Activated naive CD4-positive, alpha-beta T cell treated with anti-CD3 and anti-CD28 coated beads, Interleukin-2, amount 10 ng/mL, durations not matched to agents 7 days and 5 days (primary cell): ENCODE measurements at regions not wholly inside any gene's neighbourhood (a gene's known extent, or its start where the extent isn't known, plus 50 kb on each side); places are given as distances from the start of the nearest gene placed in this dataset.

Source experiments
- CTCF ChIA-PET: fragments of 350-600 bp; sonication (Branson Sonifier 250); formaldehyde crosslinking; loops from one replicate; lab custom pipeline; 2021; ENCODE audit warnings: antibody characterized with exemption; lab: Charles Lee
- DNase-seq: peaks from one replicate; pipeline ENCODE4 v3.0.0-alpha.2; 2020
- H3K27ac Mint-ChIP-seq: one replicate; pipeline ENCODE4 v1.8.0; 2021; ENCODE audit warnings: mild to moderate bottlenecking, moderate library complexity, mixed read lengths
- H3K27me3 Mint-ChIP-seq: one replicate; pipeline ENCODE4 v1.8.0; 2021; ENCODE audit warnings: mild to moderate bottlenecking, mixed read lengths
- H3K36me3 Mint-ChIP-seq: one replicate; pipeline ENCODE4 v1.8.0; 2021; ENCODE audit warnings: mixed read lengths
- H3K4me1 Mint-ChIP-seq: one replicate; pipeline ENCODE4 v1.8.0; 2021; ENCODE audit warnings: mixed read lengths
- H3K4me3 Mint-ChIP-seq: one replicate; pipeline ENCODE4 v1.8.0; 2021; ENCODE audit warnings: mild to moderate bottlenecking, moderate library complexity, mixed read lengths
- H3K9me3 Mint-ChIP-seq: one replicate; pipeline ENCODE4 v1.8.0; 2021; ENCODE audit warnings: mixed read lengths

DNA sequence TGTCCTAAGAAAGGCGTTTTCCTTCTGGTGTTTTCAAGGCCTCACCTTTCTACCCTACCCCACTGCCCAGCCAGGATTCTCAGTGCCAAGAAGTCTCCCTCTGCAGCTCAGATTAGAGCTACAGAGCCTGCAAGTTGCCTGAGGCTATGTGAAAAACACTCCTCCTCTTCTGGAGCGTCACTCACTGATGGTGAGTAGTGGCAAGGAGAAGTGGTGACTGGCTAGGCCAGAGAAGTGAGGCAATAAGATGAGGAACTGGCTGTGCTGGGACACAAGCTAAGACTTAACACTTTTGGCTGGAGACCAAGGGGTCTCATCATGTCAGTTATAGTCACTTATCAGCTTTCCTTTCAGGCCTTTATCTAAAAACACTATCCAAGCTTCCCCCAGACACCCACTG, 86.7 kb upstream of the PRKAR2B start:
- CTCF ChIA-PET, result no interaction called here
- Mint-ChIP-seq H3K36me3 (no peaks in the 10 kb centered on the region), H3K27ac (no peak overlapping the region), H3K9me3 (no peaks in the 10 kb centered on the region), H3K4me3 (no peak overlapping the region), H3K27me3 (peaks cover 8% of the 10 kb centered on the region), H3K4me1 (no peaks in the 10 kb centered on the region)
- DNase-seq, result no peak

DNA sequence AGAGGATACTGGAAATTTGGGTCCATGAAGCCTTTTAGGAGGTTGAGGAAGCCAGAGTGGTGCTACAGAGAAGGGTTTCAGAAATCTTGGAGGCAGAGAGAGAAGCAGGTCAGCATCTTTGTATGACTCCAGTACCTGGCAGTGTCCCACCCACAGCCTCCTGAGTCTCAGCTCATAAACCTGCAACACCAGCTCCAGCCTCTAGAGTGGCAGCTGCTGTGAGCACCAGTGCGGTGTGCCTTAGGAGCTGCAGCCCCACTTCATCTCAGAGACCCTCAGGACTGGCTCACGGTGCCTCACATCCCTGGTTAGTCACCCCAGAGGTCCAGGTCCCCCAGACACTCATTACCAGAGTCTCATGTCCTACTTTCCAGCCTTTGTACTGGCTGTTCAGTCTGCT, 84.8 kb upstream of the PRKAR2B start:
- Mint-ChIP-seq H3K36me3 (no peaks in the 10 kb centered on the region), H3K27ac (no peak overlapping the region), H3K9me3 (no peaks in the 10 kb centered on the region), H3K4me3 (no peak overlapping the region), H3K4me1 (no peaks in the 10 kb centered on the region), H3K27me3 (peaks cover 4% of the 10 kb centered on the region)
- CTCF ChIA-PET, result no interaction called here
- no peak for DNase-seq

DNA sequence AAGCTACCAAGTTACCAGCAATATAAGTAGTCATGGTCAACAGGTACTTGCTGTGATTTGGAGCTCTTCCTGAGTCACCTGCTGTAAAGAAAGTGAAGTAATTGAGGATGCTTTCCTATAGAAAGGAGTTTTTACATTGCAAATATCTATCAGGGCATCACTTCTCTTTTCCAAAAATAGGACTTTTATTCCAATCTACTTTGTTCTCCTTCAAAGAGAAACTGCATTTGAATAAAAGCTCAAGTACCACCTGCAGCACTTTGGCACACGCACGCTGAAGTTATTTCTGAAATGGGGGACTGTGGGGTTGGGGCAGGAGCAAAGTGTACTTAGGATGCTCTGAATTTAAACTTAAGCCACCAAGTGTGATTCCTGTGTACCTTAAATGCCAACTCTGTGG, 81.8 kb upstream of the PRKAR2B start:
- H3K9me3 Mint-ChIP-seq, result no peaks in the 10 kb centered on the region
- H3K27me3 Mint-ChIP-seq, result peaks cover 5% of the 10 kb centered on the region
- DNase-seq, result no peak
- no peak overlapping the region for H3K27ac Mint-ChIP-seq
- CTCF ChIA-PET, result no interaction called here
- H3K4me1 Mint-ChIP-seq, result no peaks in the 10 kb centered on the region
- H3K36me3 Mint-ChIP-seq, result no peaks in the 10 kb centered on the region
- H3K4me3 Mint-ChIP-seq, result no peak overlapping the region

DNA sequence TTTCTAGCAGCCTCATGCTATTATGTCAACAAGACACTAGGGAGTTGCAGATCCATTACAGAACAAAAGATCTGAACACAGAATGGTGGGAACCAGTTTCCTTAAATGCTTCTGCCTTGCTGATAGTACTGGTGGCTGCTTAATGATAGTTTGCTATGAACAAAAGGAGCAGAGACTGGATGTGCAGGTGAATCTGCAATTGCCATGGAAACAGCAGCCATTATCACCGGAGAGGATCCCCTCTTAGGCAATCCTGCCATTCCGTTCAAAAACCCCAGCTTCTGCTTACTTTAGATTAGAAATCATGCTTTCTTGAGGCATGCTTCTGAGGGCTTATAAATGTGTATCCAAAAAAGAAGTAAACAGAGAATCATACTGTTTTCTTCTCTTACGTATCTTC, 80.0 kb upstream of the PRKAR2B start:
- Mint-ChIP-seq H3K36me3 (no peaks in the 10 kb centered on the region), H3K4me1 (no peaks in the 10 kb centered on the region), H3K4me3 (no peak overlapping the region), H3K27ac (no peak overlapping the region), H3K9me3 (no peaks in the 10 kb centered on the region), H3K27me3 (peaks cover 5% of the 10 kb centered on the region)
- DNase-seq, result no peak
- CTCF ChIA-PET, result no interaction called here

DNA sequence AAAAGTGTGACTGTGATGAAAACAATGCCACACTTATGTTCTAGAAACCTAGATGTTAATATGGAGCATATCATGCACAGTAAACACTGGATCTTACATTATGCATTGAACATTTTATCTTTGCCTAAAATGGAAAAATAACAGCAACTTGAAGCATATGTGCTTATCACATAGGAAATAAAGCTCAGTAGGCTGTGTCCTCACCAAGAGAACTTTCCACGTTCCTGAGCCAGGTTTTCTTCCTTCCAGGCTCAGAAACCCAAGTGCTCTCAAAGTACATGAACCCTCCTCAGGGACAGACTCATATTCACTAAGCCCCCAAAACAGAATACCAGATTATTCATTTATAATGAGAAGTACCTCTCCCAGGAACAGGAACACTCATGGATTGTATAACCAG, 79.4 kb upstream of the PRKAR2B start:
- Mint-ChIP-seq H3K4me1 (no peaks in the 10 kb centered on the region), H3K27ac (no peak overlapping the region), H3K9me3 (no peaks in the 10 kb centered on the region), H3K27me3 (peaks cover 5% of the 10 kb centered on the region), H3K4me3 (no peak overlapping the region), H3K36me3 (no peaks in the 10 kb centered on the region)
- no peak for DNase-seq
- CTCF ChIA-PET, result interaction anchor here (1.1 kb wide), 1 partner anchor 182 kb away, joined by 3 read pairs; no protein-coding TSS in a partner anchor

DNA sequence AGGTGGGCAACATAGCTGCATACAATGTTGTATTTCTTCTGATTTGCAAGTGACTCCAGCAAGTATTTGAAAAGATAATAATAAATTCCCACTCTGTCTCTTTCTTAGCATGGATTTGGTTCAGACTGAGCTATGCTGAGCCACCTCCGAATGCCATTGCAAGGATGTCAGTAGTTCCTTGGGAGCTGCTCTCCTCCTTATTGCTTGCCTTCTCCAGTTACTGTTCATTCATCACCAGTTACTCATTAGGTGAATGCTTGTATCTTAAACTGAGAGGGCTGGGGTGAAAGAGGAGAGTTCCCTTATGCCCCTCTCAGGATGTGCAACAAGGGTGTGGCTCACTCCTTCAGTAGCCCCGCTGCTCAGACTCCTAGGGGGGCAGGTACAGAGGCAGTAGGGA, 78.4 kb upstream of the PRKAR2B start:
- Mint-ChIP-seq H3K4me3 (no peak overlapping the region), H3K9me3 (no peaks in the 10 kb centered on the region)
- CTCF ChIA-PET, result interaction anchor here (1.1 kb wide), 1 partner anchor 181 kb away, joined by 3 read pairs; no protein-coding TSS in a partner anchor

DNA sequence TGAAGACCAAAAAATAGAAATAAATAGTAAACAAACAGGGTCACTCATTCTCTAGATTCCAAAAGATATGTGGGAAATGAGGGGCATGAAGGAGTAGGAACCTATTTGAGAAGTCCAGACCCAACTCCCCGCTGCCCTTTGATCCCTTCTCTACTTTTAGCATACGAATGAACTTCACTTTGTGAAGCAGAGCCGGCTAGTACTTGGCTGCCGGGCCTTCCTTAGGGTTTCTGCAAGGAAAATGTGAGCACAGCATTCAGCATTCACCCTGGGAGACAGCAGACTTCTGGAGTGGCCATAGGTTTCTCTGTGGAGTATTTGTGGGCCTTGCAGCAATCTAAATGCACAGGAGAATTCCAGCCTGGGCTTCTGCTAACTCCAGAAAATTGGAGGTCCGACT, 76.3 kb upstream of the PRKAR2B start:
- H3K27ac Mint-ChIP-seq, result no peak overlapping the region
- no peaks in the 10 kb centered on the region for H3K4me1 Mint-ChIP-seq
- CTCF ChIA-PET, result no interaction called here
- H3K27me3 Mint-ChIP-seq, result peaks cover 5% of the 10 kb centered on the region
- H3K9me3 Mint-ChIP-seq, result no peaks in the 10 kb centered on the region
- no peaks in the 10 kb centered on the region for H3K36me3 Mint-ChIP-seq
- no peak overlapping the region for H3K4me3 Mint-ChIP-seq
- DNase-seq, result no peak

More for the DNA sequence above, 78.4 kb upstream of the PRKAR2B start:
- Mint-ChIP-seq H3K27ac (no peak overlapping the region), H3K27me3 (peaks cover 5% of the 10 kb centered on the region), H3K36me3 (no peaks in the 10 kb centered on the region), H3K4me1 (no peaks in the 10 kb centered on the region)
- DNase-seq, result no peak

DNA sequence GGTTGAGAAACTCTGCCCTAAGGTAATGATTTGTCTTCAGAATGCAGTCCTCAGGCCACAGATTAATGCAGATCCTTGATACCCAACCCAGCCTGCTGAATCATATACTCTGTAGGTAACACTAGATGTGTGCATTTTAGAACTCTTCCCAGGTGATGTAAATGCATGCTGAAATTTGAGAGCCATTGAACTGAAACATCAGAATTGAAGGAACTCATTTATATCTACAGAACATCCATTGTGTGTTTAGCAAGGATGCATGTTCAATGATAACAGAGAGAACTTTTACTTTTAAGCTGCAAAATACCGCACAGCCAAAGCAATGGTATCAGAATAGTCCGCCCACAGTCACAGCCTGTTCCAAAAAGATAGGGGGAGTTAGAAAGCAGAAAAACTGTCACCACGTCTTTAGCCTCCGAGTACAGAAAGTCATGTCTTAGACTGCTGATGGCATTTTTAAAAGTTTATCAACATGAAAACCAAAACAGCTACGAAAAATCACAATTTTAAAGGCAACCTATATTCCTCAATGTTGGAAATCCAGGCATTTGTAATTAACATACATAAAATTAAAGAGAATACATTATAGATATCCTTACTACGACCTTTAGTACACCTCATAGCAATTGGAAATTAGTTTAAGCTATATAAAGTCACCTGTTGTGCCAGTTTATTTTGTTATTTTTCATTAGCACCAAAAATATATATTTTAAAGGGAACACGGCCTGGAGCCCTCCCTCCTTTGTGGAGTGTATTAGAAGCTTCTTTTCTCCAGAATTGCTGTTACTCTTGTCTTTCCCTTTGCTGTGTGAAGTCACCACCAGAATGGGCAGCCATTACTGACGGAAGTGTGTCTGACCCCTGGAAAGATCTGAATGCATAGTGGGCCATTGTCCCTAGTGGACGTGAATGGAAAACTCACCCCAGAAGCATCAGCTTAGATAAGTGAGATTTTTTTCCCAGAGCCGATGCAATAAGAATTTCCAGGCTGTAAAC, 65.8 kb upstream of the PRKAR2B start:
- Mint-ChIP-seq H3K9me3 (no peaks in the 10 kb centered on the region), H3K27me3 (no peaks in the 10 kb centered on the region), H3K4me1 (no peaks in the 10 kb centered on the region), H3K36me3 (no peaks in the 10 kb centered on the region), H3K4me3 (no peak overlapping the region), H3K27ac (no peak overlapping the region)
- CTCF ChIA-PET, result no interaction called here
- DNase-seq, result no peak

DNA sequence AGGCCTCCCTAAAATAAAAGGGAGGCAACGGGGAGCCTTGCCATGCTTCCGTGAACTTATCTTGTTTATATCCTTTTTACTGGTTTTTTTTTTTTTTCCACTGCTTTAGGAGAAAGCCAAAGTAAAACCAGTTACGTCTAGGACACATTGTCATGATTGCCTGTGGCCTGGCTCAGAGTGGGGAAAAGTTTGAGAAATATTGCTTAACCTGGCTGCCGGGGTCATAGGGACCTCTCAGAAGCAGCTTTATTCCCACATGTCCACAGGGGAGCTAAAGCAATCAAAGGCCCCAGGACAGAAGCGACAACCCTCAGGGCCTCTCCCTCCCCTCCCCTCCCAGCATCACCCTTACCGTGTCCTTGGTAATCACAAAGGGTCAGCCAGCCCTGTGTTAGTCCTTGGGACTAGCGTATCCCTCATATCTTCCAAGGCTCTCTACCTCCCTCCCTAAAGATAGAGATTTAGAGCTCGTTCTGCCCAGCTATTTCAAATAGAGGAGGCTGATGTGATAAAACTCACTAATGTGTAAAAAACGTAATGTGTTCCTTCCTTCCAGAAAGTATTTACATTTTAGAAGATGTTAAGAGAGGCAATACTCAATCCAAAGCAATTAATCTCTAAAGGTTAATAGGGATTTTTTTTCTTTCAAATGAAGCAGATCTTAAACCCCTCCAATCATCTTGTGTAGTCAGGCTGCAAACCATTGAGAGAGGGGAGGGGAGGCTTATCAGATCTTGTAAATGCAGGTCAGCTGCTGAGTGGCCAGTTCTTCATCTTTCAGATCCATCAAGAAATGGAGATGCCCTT, 64.8 kb upstream of the PRKAR2B start:
- H3K36me3 Mint-ChIP-seq, result no peaks in the 10 kb centered on the region
- H3K27me3 Mint-ChIP-seq, result no peaks in the 10 kb centered on the region
- CTCF ChIA-PET, result no interaction called here

DNA sequence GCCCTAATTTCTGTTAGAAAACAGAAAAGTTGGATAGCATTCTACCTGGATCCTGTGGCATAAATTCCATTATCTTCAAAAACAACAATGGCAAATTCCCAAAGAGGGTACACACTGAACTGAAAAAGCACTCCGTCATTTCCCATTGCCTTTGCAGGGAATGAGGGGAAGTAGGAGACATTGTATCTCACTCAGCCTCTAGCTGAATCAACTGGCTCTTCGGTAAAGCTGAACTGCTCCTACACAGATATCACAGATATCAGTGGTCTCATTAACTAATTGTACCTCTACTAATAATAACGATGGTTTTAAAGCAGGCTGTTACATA, 64.2 kb upstream of the PRKAR2B start:
- Mint-ChIP-seq H3K4me3 (no peak overlapping the region), H3K27ac (no peak overlapping the region), H3K36me3 (no peaks in the 10 kb centered on the region), H3K9me3 (no peaks in the 10 kb centered on the region), H3K27me3 (no peaks in the 10 kb centered on the region), H3K4me1 (no peaks in the 10 kb centered on the region)
- DNase-seq, result no peak
- CTCF ChIA-PET, result no interaction called here

More for the DNA sequence above, 64.8 kb upstream of the PRKAR2B start:
- Mint-ChIP-seq H3K9me3 (no peaks in the 10 kb centered on the region), H3K4me1 (no peaks in the 10 kb centered on the region), H3K27ac (no peak overlapping the region), H3K4me3 (no peak overlapping the region)
- DNase-seq, result no peak

DNA sequence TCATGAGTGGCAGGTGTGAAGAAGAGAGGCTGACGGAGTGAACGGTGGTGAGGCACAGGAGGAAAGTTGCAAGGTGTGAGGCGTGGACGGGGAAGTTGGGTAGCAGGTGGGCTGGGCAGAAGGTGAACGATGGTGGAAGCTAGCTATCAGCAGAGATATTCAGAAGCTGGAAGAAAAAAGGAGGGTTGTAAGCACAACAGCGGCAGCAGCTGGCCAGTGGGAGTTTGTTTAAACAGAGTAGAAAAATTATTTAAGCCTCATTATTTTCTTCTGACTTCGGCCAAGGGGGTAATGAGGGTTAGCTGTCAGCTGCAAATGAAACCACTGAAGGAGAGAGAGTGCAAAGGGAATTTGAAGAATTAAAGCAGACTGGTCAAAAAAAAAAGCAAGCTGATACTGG, 62.1 kb upstream of the PRKAR2B start:
- Mint-ChIP-seq H3K4me3 (no peak overlapping the region), H3K4me1 (no peaks in the 10 kb centered on the region), H3K27ac (no peak overlapping the region), H3K27me3 (no peaks in the 10 kb centered on the region), H3K36me3 (no peaks in the 10 kb centered on the region), H3K9me3 (no peaks in the 10 kb centered on the region)
- CTCF ChIA-PET, result no interaction called here
- no peak for DNase-seq

DNA sequence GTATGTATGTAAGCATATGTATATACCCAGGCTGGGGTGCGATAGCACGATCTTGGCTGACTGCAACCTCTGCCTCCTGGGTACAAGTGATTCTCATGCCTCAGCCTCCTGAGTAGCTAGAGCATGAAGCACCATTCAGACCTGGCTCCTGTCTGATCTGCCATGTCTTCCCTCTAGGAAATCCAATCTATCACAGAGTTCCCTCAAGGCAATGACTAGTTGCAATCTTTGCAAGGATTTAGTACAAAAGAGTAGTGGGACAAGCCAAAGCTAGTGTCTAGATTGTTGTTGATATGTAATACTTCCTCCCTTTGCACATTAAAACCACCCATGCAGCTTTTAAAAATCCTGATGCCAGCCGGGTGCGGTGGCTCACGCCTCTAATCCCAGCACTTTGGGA, 60.5 kb upstream of the PRKAR2B start:
- CTCF ChIA-PET, result no interaction called here
- Mint-ChIP-seq H3K4me1 (no peaks in the 10 kb centered on the region), H3K36me3 (no peaks in the 10 kb centered on the region), H3K9me3 (no peaks in the 10 kb centered on the region), H3K27me3 (no peaks in the 10 kb centered on the region), H3K4me3 (no peak overlapping the region), H3K27ac (no peak overlapping the region)
- DNase-seq, result no peak

DNA sequence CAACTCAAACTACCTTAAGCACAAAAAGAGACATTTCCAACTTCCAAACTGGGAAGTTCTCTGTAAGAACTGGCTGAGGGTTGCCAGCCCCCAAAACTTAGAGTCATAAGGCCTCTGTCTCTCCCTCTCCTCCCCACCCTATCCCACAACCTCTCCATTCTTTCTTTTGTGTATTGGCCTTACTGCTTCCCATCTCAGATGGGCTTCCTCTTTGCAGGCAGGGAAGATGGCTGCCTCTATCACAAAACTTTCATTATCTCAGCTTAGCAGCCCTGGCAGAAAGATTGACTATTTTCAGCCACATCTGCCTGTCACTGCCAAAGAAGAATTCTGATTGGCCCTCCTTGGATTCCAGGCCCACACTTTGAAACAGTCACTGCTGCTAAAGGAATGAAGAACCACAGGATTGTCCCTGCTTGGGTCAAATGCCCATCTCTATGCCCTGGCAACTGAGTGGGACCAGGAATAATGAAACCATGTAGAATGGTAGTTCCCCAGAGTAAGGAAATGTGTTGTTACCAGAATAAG, 58.0 kb upstream of the PRKAR2B start:
- CTCF ChIA-PET, result no interaction called here
- no peaks in the 10 kb centered on the region for H3K36me3 Mint-ChIP-seq
- no peaks in the 10 kb centered on the region for H3K9me3 Mint-ChIP-seq
- H3K27me3 Mint-ChIP-seq, result no peaks in the 10 kb centered on the region
- H3K4me1 Mint-ChIP-seq, result no peaks in the 10 kb centered on the region
- no peak for DNase-seq
- no peak overlapping the region for H3K4me3 Mint-ChIP-seq
- H3K27ac Mint-ChIP-seq, result no peak overlapping the region

DNA sequence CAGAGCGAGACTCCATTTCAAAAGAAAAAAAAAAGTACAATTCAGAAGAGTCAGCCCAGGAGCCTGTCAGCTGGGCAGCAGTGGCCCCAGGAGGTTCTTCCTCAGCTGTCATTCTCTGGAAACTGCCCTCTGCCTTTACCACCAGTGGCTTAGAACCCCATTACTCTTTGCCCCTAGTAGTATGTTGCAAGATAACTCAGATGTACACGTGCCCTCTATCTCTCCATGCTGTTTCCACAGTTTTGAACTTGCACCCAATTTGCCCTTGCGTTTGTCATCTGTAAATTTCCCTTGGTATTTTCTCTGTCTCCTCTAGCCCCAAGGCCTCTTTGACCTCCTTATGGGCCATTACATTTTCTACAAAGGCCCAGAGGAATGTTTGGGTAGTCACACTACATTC, 56.7 kb upstream of the PRKAR2B start:
- CTCF ChIA-PET, result no interaction called here
- Mint-ChIP-seq H3K4me1 (no peaks in the 10 kb centered on the region), H3K9me3 (no peaks in the 10 kb centered on the region), H3K4me3 (no peak overlapping the region), H3K27me3 (no peaks in the 10 kb centered on the region), H3K27ac (no peak overlapping the region), H3K36me3 (no peaks in the 10 kb centered on the region)
- DNase-seq, result no peak
